Neuronal stem cell (in vitro differentiated cells): ENCODE measurements at regions not wholly inside any gene's neighbourhood (a gene's known extent, or its start where the extent isn't known, plus 50 kb on each side); places are given as distances from the start of the nearest gene placed in this dataset.

Experiments
- DNase-seq: peaks from one replicate; pipeline ENCODE4 v3.0.0-alpha.2; 2013; ENCODE audit warnings: low spot score
- H2AFZ ChIP-seq: one replicate; pipeline ENCODE4 v1.6.1; 2013; ENCODE audit warnings: mild to moderate bottlenecking, low read length, inconsistent platforms
- H2AK5ac ChIP-seq: 2 replicates; pipeline ENCODE4 v1.6.1; 2013; ENCODE audit warnings: low read depth, mild to moderate bottlenecking, inconsistent platforms, low read length, moderate library complexity, mixed read lengths
- H2BK120ac ChIP-seq: 2 replicates; pipeline ENCODE4 v1.6.1; 2013; ENCODE audit warnings: low read depth, mild to moderate bottlenecking, inconsistent platforms, low read length, moderate library complexity, mixed read lengths
- H2BK12ac ChIP-seq: one replicate; pipeline ENCODE4 v1.6.1; 2013; ENCODE audit warnings: low read length, inconsistent platforms
- H2BK15ac ChIP-seq: 2 replicates; pipeline ENCODE4 v1.6.1; 2013; ENCODE audit warnings: mild to moderate bottlenecking, low read length, inconsistent platforms, mixed read lengths
- H2BK5ac ChIP-seq: one replicate; pipeline ENCODE4 v1.6.1; 2013; ENCODE audit warnings: inconsistent platforms, mild to moderate bottlenecking, low read length, moderate library complexity
- H3K14ac ChIP-seq: one replicate; pipeline ENCODE4 v1.6.1; 2013; ENCODE audit warnings: low read length, inconsistent platforms
- H3K18ac ChIP-seq: 2 replicates; pipeline ENCODE4 v1.6.1; 2013; ENCODE audit warnings: low read length, inconsistent platforms
- H3K23ac ChIP-seq: 2 replicates; pipeline ENCODE4 v1.6.1; 2013; ENCODE audit warnings: low read depth, mild to moderate bottlenecking, mixed read lengths, low read length, inconsistent platforms; ENCODE audit not compliant: poor library complexity
- H3K27ac ChIP-seq: replicated peaks from 3 replicates; pipeline ENCODE4 v1.5.1; 2013; ENCODE audit warnings: low read length, inconsistent platforms
- H3K27me3 ChIP-seq, 3 experiments: 2 replicates each; pipeline ENCODE4 v1.6.1; 2013; ENCODE audit warnings: low read length in 3 of 3, mild to moderate bottlenecking in 2 of 3, inconsistent platforms in 1 of 3, low read depth in 1 of 3, mixed read lengths in 1 of 3, moderate library complexity in 1 of 3; ENCODE audit not compliant: control insufficient read depth in 3 of 3, insufficient read depth in 3 of 3
- H3K36me3 ChIP-seq, 2 donors: replicated peaks in 1 of 2; 2 replicates each; pipeline ENCODE4 v1.6.1; 2013; ENCODE audit warnings: low read length in 2 of 2; ENCODE audit not compliant: control insufficient read depth in 2 of 2, insufficient read depth in 2 of 2
- H3K4ac ChIP-seq: 2 replicates; pipeline ENCODE4 v1.6.1; 2013; ENCODE audit warnings: inconsistent platforms, mild to moderate bottlenecking, low read length, moderate library complexity
- H3K4me1 ChIP-seq, 2 donors: 1 replicate in 1 of 2; 2 replicates in 1 of 2; pipeline ENCODE4 v1.6.1; 2013; ENCODE audit warnings: low read length in 2 of 2, low read depth in 1 of 2; ENCODE audit not compliant: control insufficient read depth in 2 of 2, insufficient read depth in 1 of 2
- H3K4me2 ChIP-seq: one replicate; pipeline ENCODE4 v1.6.1; 2013; ENCODE audit warnings: mild to moderate bottlenecking, low read length, inconsistent platforms; ENCODE audit not compliant: insufficient read depth, poor library complexity, severe bottlenecking
- H3K4me3 ChIP-seq, 2 donors: 2 replicates each; pipeline ENCODE4 v1.5.1; 2013; ENCODE audit warnings: low read length in 2 of 2, mild to moderate bottlenecking in 2 of 2, inconsistent platforms in 1 of 2, moderate library complexity in 1 of 2
- H3K79me1 ChIP-seq: one replicate; pipeline ENCODE4 v1.6.1; 2013; ENCODE audit warnings: low read depth, mild to moderate bottlenecking, inconsistent platforms, low read length, moderate library complexity
- H3K9ac ChIP-seq: one replicate; pipeline ENCODE4 v1.6.1; 2013; ENCODE audit warnings: mild to moderate bottlenecking, low read depth, low read length, inconsistent platforms; ENCODE audit not compliant: poor library complexity
- H3K9me3 ChIP-seq, 2 donors: replicated peaks in 1 of 2; 2 replicates each; pipeline versions ENCODE3 to v1.6.1; 2013; ENCODE audit warnings: low read length in 2 of 2, mild to moderate bottlenecking in 2 of 2, inconsistent platforms in 1 of 2, low read depth in 1 of 2, mixed read lengths in 1 of 2, moderate library complexity in 1 of 2; ENCODE audit not compliant: control insufficient read depth in 2 of 2, insufficient read depth in 1 of 2
- H4K8ac ChIP-seq: one replicate; pipeline ENCODE4 v1.6.1; 2013; ENCODE audit warnings: low read depth, mild to moderate bottlenecking, inconsistent platforms, low read length, moderate library complexity
- H4K91ac ChIP-seq: one replicate; pipeline ENCODE4 v1.6.1; 2013; ENCODE audit warnings: low read length, low read depth, mild to moderate bottlenecking, inconsistent platforms; ENCODE audit not compliant: poor library complexity
- WGBS, 2 donors: extraction: QIAGEN DNeasy Blood & Tissue Kit; methylation state at CpG; one replicate each; pipeline ENCODE4 v1.1.7; 2013; ENCODE audit warnings: missing lambda C conversion rate in 2 of 2, mixed read lengths in 1 of 2; ENCODE audit not compliant: insufficient read length in 2 of 2, insufficient replicate concordance in 1 of 2; ENCODE audit errors: extremely low coverage in 2 of 2; 5-methylcytosine and 5-hydroxymethylcytosine counted together

- no peak overlapping the region for H3K4ac ChIP-seq
- no peak overlapping the region for H4K91ac ChIP-seq
- H4K8ac ChIP-seq = no peak overlapping the region
- H3K4me3 ChIP-seq = peak overlapping the region in 1 of 2 donors; percentile 1
- peaks cover 8 to 30% of the 10 kb centered on the region in 2 donors for H3K4me1 ChIP-seq
- H3K9ac ChIP-seq = no peak overlapping the region
- H3K27ac ChIP-seq = peak overlapping the region; percentile 24
- no peak overlapping the region for H3K4me2 ChIP-seq
- H2BK120ac ChIP-seq = no peak overlapping the region
- H2AK5ac ChIP-seq = no peak overlapping the region
- H3K9me3 ChIP-seq = no peaks in the 10 kb centered on the region
- no peak overlapping the region for H2BK12ac ChIP-seq
- no peak overlapping the region for H3K14ac ChIP-seq
- no peaks in the 10 kb centered on the region for H3K79me1 ChIP-seq
- H2BK5ac ChIP-seq = no peak overlapping the region
- no peak overlapping the region for H2BK15ac ChIP-seq
- H3K36me3 ChIP-seq = no peaks in the 10 kb centered on the region
- no peaks in the 10 kb centered on the region for H3K27me3 ChIP-seq
- H3K23ac ChIP-seq = no peak overlapping the region
- H2AFZ ChIP-seq = peak overlapping the region; percentile 13
- no peak overlapping the region for H3K18ac ChIP-seq
- no peak for DNase-seq
These were observed 149.6 kb upstream of the C9orf72 start for GRCh38 chr9:27722866-27723265.

- H3K9ac ChIP-seq = no peak overlapping the region
- no peak overlapping the region for H2BK15ac ChIP-seq
- no peaks in the 10 kb centered on the region for H3K9me3 ChIP-seq
- no peaks in the 10 kb centered on the region for H3K27me3 ChIP-seq
- H3K18ac ChIP-seq = no peak overlapping the region
- no peak overlapping the region for H3K23ac ChIP-seq
- H2AK5ac ChIP-seq = no peak overlapping the region
- H3K4me1 ChIP-seq = peaks cover 8 to 21% of the 10 kb centered on the region in 2 donors
- peak; percentile 83 for DNase-seq
- H4K8ac ChIP-seq = no peak overlapping the region
- no peak overlapping the region for H3K4me2 ChIP-seq
- H3K27ac ChIP-seq = peak overlapping the region; percentile 49
- no peak overlapping the region for H3K4ac ChIP-seq
- no peaks in the 10 kb centered on the region for H3K36me3 ChIP-seq
- H3K4me3 ChIP-seq = no peak overlapping the region
- no peak overlapping the region for H3K14ac ChIP-seq
- H2BK5ac ChIP-seq = no peak overlapping the region
- H3K79me1 ChIP-seq = no peaks in the 10 kb centered on the region
- no CpG with 5 or more reads among the region's 4 CpGs for WGBS, 2 donors
- no peak overlapping the region for H4K91ac ChIP-seq
- no peak overlapping the region for H2BK120ac ChIP-seq
- peak overlapping the region; percentile 70 for H2AFZ ChIP-seq
- H2BK12ac ChIP-seq = no peak overlapping the region
These were observed 153.2 kb upstream of the C9orf72 start for GRCh38 chr9:27726244-27727081.

- Histone ChIP-seq H3K4me3 (no peak overlapping the region), H3K4me1 (no peaks in the 10 kb centered on the region), H2AFZ (no peak overlapping the region), H3K23ac (no peak overlapping the region), H2BK12ac (no peak overlapping the region), H4K91ac (no peak overlapping the region), H3K14ac (no peak overlapping the region), H3K4ac (no peak overlapping the region), H2AK5ac (no peak overlapping the region), H4K8ac (no peak overlapping the region), H2BK5ac (no peak overlapping the region), H3K4me2 (no peak overlapping the region), H3K18ac (no peak overlapping the region), H3K27me3 (no peaks in the 10 kb centered on the region), H3K36me3 (no peaks in the 10 kb centered on the region), H3K27ac (no peak overlapping the region), H2BK15ac (no peak overlapping the region), H3K9me3 (peaks cover 0 to 7% of the 10 kb centered on the region in 2 donors), H2BK120ac (no peak overlapping the region), H3K9ac (no peak overlapping the region), H3K79me1 (no peaks in the 10 kb centered on the region)
- no peak for DNase-seq
- no CpG with 5 or more reads among the region's 1 CpG for WGBS, 2 donors
These were observed 159.2 kb upstream of the C9orf72 start for GRCh38 chr9:27732494-27732893.

- Histone ChIP-seq H2AFZ (no peak overlapping the region), H3K27ac (no peak overlapping the region), H4K91ac (no peak overlapping the region), H3K4me2 (no peak overlapping the region), H3K79me1 (peaks cover 3% of the 10 kb centered on the region), H3K36me3 (no peaks in the 10 kb centered on the region), H2BK12ac (no peak overlapping the region), H3K9me3 (peaks cover 2 to 21% of the 10 kb centered on the region in 2 donors), H2BK15ac (no peak overlapping the region), H3K9ac (no peak overlapping the region), H3K4me3 (no peak overlapping the region), H3K4ac (no peak overlapping the region), H3K23ac (no peak overlapping the region), H3K27me3 (no peaks in the 10 kb centered on the region), H3K14ac (no peak overlapping the region), H3K18ac (no peak overlapping the region), H3K4me1 (no peaks in the 10 kb centered on the region), H2BK5ac (no peak overlapping the region), H2BK120ac (no peak overlapping the region), H4K8ac (no peak overlapping the region), H2AK5ac (no peak overlapping the region)
- DNase-seq = no peak
- WGBS, 2 donors = no CpG with 5 or more reads among the region's 1 CpG
These were observed 170.2 kb upstream of the C9orf72 start for GRCh38 chr9:27743490-27743889.
